GM21381 (cell line): ENCODE measurements at regions not wholly inside any gene's neighbourhood (a gene's known extent, or its start where the extent isn't known, plus 50 kb on each side); places are given as distances from the start of the nearest gene placed in this dataset.
"Not testable (repeated sequence)": the region's sequence is repeated elsewhere in the genome, so short reads cannot be mapped to it uniquely, and the experiment has no call there.

Experiments used
- ATAC-seq: cut with Tn5 transposase; IDR thresholded peaks from one replicate; pipeline ENCODE4 v1.9.1; 2021; ENCODE audit warnings: mild to moderate bottlenecking, moderate library complexity; ENCODE audit not compliant: unreplicated experiment

- ATAC-seq = no peak
These were observed 845.7 kb downstream of the SLC16A7 start for GRCh38 chr12:60441577-60441976.

- no peak for ATAC-seq
These were observed 855.6 kb downstream of the SLC16A7 start for GRCh38 chr12:60451457-60451856.

GRCh38 chr12:60465060-60465459 lies 869.2 kb downstream of the SLC16A7 start:
- ATAC-seq = no peak

DNA sequence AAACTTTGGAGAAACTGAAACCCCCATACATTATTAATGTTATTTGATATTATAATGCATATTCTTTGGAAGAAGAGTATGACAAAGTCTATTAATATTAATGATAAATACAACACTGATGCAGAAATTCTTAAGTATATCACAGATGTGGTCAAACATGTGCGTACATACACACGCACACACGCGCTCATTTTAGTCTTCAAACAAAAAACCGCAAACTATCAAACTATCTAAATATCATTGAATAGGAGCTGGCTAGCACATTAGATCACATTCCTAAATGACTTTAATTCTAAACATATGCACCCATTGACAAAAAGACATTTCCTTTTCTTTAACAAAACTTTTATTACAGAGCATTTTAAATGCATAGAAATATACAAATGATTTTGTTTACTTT lies 872.7 kb downstream of the SLC16A7 start:
- ATAC-seq = no peak

DNA sequence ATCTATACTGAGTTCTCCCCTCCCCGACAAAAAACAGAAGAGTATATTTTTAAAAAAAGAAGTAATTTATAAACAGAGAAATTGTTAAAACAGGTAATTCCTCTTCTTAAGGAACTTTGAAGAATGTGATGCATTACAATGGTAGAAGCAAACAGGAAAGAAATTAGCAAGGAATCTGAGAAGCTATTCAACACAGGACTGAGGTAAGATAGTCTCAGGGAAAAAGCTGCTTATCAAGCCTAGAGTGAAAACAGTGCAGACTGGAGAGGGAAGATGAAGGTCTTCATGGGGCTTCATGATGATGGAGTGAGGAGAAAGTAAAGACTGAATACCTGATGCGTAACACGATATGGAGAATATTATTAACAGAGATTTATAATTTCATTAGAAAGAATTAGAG lies 880.0 kb downstream of the SLC16A7 start:
- ATAC-seq = no peak

GRCh38 chr12:60487284-60487683 lies 891.5 kb downstream of the SLC16A7 start:
- ATAC-seq = no peak

DNA sequence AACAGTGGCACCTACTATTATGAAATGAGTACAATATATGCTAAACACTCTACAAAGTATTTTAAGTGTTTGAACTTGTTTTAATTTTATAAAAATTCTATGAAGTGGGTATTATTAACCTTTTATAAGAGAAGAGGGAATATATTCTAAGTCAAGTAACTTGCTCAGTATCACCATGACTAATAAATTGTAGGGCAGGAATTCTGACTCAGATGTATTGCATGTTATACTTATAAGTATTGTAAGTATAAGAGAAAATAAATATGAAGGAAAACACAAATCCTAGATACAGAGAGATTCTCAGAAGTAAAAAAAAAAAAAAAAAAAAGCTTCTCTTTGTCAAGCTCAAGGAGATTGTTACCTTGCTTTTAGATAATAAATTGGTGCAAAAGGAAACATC lies 893.2 kb downstream of the SLC16A7 start:
- ATAC-seq = no peak

- no peak for ATAC-seq
These were observed 898.4 kb downstream of the SLC16A7 start for GRCh38 chr12:60494244-60494643.

DNA sequence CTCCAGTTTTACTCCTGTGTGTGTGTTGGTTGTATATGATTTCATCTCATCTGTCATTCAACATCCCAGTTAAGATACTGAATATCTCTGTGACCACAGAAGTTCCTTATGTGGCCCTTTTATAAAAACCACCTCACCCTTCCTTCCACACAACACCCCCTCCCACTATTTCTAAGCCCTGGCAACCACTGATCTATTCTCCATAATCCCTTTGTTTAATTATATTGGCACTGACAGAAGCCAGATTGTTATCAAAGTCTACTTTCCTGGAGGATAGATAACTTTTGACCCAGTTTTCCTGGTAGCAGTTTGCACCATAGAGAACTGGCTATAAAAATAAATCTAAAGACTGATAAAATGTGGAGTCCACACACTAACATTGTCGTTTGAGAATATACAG lies 902.8 kb downstream of the SLC16A7 start:
- ATAC-seq = no peak

- no peak for ATAC-seq
These were observed 905.4 kb downstream of the SLC16A7 start for GRCh38 chr12:60501124-60501729.

DNA sequence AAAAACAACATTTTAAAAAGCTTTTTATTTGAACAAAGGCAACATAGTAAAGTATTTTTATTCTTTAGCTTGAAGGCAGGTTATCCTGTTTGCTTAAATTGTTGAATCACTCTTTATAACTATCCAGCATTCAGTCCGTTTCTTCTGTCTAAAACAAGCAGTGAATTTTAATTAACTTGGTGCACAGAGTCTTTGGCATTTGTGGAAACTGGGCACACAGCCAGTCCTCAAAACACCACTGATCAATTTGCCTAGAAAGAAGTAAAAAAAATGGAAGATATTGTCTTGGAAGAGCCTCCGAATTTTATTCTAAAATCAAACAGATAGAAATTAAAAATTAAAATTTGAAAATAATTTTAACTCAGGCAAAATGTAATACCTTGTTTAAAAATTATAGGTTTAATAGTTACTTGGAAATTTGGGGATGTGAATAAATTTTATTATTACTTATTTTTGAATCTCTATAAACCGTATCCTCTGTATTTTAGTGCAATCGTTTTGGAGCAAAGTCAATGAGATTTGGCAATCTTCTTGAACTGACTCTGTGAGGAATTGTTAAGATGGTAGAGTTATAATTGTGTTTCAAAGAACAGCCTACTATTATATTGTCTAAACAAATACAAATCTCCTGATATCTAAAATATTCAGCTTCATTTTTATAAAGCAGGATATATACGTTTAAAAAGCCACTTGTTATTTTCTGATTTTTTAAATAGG lies 927.0 kb downstream of the SLC16A7 start:
- no peak for ATAC-seq

- no peak for ATAC-seq
These were observed 933.4 kb downstream of the SLC16A7 start for GRCh38 chr12:60529261-60529660.

- no peak for ATAC-seq
These were observed 933.9 kb downstream of the SLC16A7 start for GRCh38 chr12:60529723-60530122.

GRCh38 chr12:60535363-60535762 lies 939.5 kb downstream of the SLC16A7 start:
- no peak for ATAC-seq

GRCh38 chr12:60539592-60539991 lies 943.8 kb downstream of the SLC16A7 start:
- ATAC-seq = no peak

DNA sequence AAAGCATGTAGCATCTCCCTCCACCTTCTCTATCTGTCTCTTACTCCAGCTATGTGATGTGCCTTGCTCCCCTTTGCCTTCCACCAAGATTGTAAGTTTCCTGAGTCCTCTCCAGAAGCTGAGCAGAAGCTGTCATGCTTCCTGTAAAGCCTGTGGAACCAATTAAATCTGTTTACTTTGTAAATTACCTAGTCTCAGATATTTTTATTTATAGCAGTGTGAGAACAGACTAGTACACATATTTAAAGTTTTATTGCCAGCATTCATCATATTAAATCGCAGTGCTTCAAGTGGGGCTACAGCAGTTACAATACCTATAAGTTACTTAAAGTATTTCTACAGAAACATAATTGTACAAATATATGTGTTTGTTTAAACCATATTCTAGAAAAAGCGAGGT lies 973.1 kb downstream of the SLC16A7 start:
- no peak for ATAC-seq

DNA sequence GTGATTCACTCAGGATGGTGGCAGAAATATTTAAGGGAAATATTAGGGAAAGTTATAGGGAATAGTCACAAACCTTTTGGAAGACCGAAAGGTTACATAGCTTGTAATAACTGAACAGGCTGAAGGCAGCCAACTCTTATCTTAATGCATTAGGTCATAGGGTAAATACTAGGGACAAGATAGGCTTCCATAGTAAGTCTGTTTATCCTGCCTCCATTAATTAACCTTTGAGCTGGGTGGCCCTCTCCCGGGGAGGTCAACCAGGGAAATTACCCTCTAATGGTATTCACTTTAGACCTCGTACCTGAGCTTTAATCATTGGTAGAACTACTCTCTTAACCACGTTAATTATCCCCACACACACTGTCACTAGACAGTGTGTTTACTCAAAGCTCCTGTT lies 981.8 kb downstream of the SLC16A7 start:
- ATAC-seq = no peak

DNA sequence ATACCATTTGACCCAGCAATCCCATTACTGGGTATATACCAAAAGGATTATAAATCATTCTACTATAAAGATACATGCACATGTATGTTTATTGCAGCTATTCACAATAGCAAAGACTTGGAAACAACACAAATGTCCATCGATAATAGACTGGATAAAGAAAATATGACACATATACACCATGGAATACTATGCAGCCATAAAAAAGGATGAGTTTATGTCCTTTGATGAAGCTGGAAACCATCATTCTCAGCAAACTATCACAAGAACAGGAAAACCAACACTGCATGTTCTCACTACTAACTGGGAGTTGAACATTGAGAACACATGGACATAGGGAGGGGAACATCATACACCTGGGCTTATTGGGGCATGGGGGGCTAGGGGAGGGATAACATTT lies 991.8 kb downstream of the SLC16A7 start:
- ATAC-seq = not testable (repeated sequence)

DNA sequence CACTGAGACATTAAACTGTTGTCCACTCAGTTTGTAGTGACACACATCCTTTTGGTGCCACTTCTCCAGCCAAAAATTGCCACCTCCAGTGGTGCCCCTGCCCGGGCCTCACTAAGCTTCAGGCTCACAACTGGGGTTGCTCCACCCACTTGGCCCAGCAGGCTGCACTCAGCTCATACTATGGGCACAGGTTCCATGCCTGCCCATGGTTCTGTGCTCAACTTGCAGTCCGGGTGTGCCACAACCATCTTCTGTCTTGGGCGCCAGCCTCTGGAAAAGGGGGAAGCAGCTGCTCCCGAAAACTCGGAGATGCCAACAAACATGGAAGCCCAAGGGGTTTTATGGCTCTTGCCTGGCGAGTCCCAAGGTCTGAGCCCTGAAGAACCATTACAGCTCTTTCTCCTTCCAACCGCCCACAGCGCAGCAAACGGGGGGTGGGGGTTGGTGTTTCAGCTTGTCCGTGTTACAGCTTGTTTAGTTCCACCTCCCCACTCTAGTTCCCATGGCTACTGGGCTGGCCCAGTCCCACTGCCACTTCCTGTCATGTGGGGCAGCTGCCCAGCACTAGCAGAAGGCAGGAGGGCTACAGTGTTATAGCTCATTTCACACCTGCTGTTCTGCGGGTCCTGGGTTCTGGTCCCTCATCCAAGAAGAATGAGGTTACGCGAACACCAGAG lies 998.3 kb downstream of the SLC16A7 start:
- ATAC-seq = no peak

DNA sequence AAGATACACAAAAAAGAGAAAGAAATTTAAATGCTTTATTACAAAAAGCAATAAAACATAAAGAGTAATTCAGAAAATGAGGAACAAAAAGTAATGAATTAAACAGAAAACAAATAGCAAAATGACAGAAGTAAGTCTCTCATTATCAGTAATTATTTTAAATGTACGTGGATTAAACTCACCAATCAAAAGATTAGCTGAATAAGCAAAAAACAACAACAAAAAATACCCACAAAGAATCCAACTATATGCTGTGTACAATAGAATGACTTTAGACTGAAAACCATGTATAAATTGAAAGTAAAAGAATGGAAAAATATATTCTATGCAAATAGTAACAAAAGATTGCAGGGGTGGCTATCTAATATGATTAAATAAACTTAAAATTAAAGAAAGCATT lies 1006.8 kb downstream of the SLC16A7 start:
- no peak for ATAC-seq

GRCh38 chr12:60603475-60603874 lies 1007.6 kb downstream of the SLC16A7 start:
- ATAC-seq = not testable (repeated sequence)

DNA sequence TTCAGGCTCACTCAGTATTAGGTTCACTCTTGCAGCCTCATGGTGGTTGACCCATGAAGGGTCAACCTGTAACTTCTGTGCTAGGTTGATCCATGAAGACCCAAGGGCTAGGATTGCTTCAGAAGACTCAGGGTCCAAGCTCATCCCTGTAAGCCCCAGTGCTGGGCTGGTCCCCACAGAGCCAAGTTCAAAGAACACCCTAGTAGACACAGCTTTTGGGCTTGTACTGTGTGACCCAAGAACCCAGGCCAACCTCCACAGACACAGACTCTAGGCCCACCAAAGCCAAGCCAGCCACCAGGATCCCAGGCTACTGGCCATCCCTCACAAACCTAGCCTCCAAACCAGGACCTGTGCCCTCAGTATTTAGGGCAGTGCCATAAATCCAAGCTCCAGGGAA lies 1020.6 kb downstream of the SLC16A7 start:
- ATAC-seq = no peak
